Bone marrow (tissue), 2 donors: ENCODE measurements at regions not wholly inside any gene's neighbourhood (a gene's known extent, or its start where the extent isn't known, plus 50 kb on each side); places are given as distances from the start of the nearest gene placed in this dataset.

Experiments
- DNase-seq, 2 donors: peaks; one replicate each; lab custom pipeline; 2025; lab: John Stamatoyannopoulos, UW

GRCh38 chrX:20620306-20620705, 353.6 kb upstream of the RPS6KA3 start:
- no peak for DNase-seq

GRCh38 chrX:20609916-20610415, 343.3 kb upstream of the RPS6KA3 start:
- DNase-seq, result no peak

GRCh38 chrX:20606831-20607230, 340.1 kb upstream of the RPS6KA3 start:
- DNase-seq, result no peak

GRCh38 chrX:20596856-20597255, 330.1 kb upstream of the RPS6KA3 start:
- DNase-seq, result no peak

- no peak for DNase-seq
Observed at GRCh38 chrX:20595928-20596575, 329.3 kb upstream of the RPS6KA3 start.

GRCh38 chrX:20594985-20595384, 328.3 kb upstream of the RPS6KA3 start:
- no peak for DNase-seq

- no peak for DNase-seq
Observed at GRCh38 chrX:20593836-20594235, 327.1 kb upstream of the RPS6KA3 start.

- DNase-seq, result no peak
Observed at GRCh38 chrX:20593402-20593801, 326.7 kb upstream of the RPS6KA3 start.

GRCh38 chrX:20591246-20591645, 324.5 kb upstream of the RPS6KA3 start:
- no peak for DNase-seq

- no peak for DNase-seq
Observed at GRCh38 chrX:20585782-20586181, 319.1 kb upstream of the RPS6KA3 start.

GRCh38 chrX:20571611-20572010, 304.9 kb upstream of the RPS6KA3 start:
- no peak for DNase-seq

GRCh38 chrX:20567108-20567507, 300.4 kb upstream of the RPS6KA3 start:
- no peak for DNase-seq

GRCh38 chrX:20547611-20548051, 280.9 kb upstream of the RPS6KA3 start:
- DNase-seq, result peak in 1 of 2 donors; percentile 47

- DNase-seq, result no peak
Observed at GRCh38 chrX:20545538-20545937, 278.8 kb upstream of the RPS6KA3 start.

GRCh38 chrX:20542072-20542471, 275.4 kb upstream of the RPS6KA3 start:
- DNase-seq, result no peak

- no peak for DNase-seq
Observed at GRCh38 chrX:20538974-20539373, 272.3 kb upstream of the RPS6KA3 start.

- DNase-seq, result no peak
Observed at GRCh38 chrX:20531667-20532066, 265.0 kb upstream of the RPS6KA3 start.

- DNase-seq, result peak; percentile 0 to 5
Observed at GRCh38 chrX:20530406-20530921, 263.8 kb upstream of the RPS6KA3 start.

- DNase-seq, result no peak
Observed at GRCh38 chrX:20529711-20530110, 263.0 kb upstream of the RPS6KA3 start.

GRCh38 chrX:20529301-20529700, 262.6 kb upstream of the RPS6KA3 start:
- no peak for DNase-seq

GRCh38 chrX:20527558-20528011, 260.9 kb upstream of the RPS6KA3 start:
- peak in 1 of 2 donors; percentile 26 for DNase-seq

- DNase-seq, result no peak
Observed at GRCh38 chrX:20527041-20527440, 260.3 kb upstream of the RPS6KA3 start.

- DNase-seq, result no peak
Observed at GRCh38 chrX:20523626-20524312, 257.1 kb upstream of the RPS6KA3 start.
